Breast epithelium (tissue), 3 donors: ENCODE measurements at regions not wholly inside any gene's neighbourhood (a gene's known extent, or its start where the extent isn't known, plus 50 kb on each side); places are given as distances from the start of the nearest gene placed in this dataset.

Experiments used
- CTCF ChIP-seq, 3 donors: fragments of 450-650 bp; IDR thresholded peaks; one replicate each; pipeline ENCODE4 v1.5.1; 2016 to 2017; ENCODE audit warnings: antibody characterized with exemption in 3 of 3, mild to moderate bottlenecking in 3 of 3, moderate library complexity in 3 of 3
- POLR2A ChIP-seq: fragments of 450-650 bp; IDR thresholded peaks from one replicate; pipeline ENCODE4 v1.6.1; 2016; ENCODE audit warnings: antibody characterized with exemption, mild to moderate bottlenecking, moderate library complexity
- POLR2AphosphoS5 ChIP-seq, 3 donors: sonication (generic); formaldehyde crosslinking; IDR thresholded peaks; one replicate each; pipeline ENCODE4 v1.6.1; 2017; ENCODE audit warnings: antibody characterized with exemption in 3 of 3

- no peak for TF ChIP-seq POLR2A
- no peak for TF ChIP-seq CTCF (IDR thresholded peaks at IDR 0.05)
- no peak for TF ChIP-seq POLR2AphosphoS5 (IDR thresholded peaks at IDR 0.05)
Measured at GRCh38 chr1:217370757-217371156, 260.1 kb downstream of the GPATCH2 start.
